ENCODE measurements at regions not wholly inside any gene's neighbourhood (a gene's known extent, or its start where the extent isn't known, plus 50 kb on each side); places are given as distances from the start of the nearest gene placed in this dataset.

DNA sequence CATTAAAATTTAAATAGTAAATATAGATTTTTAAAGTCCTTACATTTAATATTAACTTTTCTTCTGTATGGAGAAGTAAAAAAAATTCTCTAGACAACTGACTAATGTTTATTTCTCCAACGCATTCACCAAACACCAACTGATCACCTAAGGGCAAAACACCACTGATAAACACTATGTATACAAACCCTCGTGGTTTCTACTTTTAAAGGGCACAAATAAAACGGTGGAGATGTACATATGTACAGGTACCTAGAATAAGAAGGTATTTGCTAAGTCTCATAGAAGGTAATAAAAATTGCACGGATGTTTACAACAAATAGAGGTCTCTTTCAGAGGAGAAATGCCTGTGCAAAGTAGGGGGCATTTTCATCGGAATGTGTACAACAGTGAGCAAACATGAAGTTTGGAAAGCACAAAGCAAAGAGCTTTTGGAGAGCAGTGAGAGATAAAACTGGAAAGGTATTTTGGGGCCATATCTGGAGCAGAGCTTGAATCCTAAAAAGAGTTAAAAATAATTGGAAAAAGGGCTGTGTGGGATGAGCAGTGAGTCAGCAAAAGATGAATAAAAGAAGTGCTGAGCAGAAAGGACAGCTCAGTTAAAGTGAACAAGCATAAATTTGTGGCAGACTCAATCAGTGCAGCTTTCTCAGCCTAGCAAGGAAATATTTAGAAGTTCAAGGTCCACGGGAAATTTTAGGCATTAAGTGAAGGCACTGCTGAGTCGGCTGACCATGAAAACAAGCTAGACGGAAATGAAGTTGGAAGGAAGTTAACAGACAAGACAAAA lies 160.0 kb downstream of the TMEM161B start:
- no peak overlapping the region for H3K4me3 ChIP-seq (ENCODE audit: low read length)
- H3F3A ChIP-seq (ENCODE audit: insufficient read depth, low read length, poor library complexity, severe bottlenecking), result no peaks in the 10 kb centered on the region
- no peak overlapping the region for H3K27ac ChIP-seq (ENCODE audit: low read length)
- no peak overlapping the region for H3K4me2 ChIP-seq (ENCODE audit: low read length)
- no peaks in the 10 kb centered on the region for H4K20me1 ChIP-seq (ENCODE audit: insufficient read depth)
- H3K27me3 ChIP-seq (ENCODE audit: insufficient read depth, low read depth, low read length), result no peaks in the 10 kb centered on the region
- H2AFZ ChIP-seq (ENCODE audit: low read depth, low read length), result no peak overlapping the region
- H3K9me3 ChIP-seq (ENCODE audit: low read length), result no peaks in the 10 kb centered on the region
- H3K79me2 ChIP-seq (replicated peaks; ENCODE audit: insufficient read depth, low read length), result no peaks in the 10 kb centered on the region
- H3K36me3 ChIP-seq (ENCODE audit: insufficient read depth, low read length), result no peaks in the 10 kb centered on the region
- no peak for TF ChIP-seq POLR2AphosphoS5 (IDR thresholded peaks at IDR 0.05)
- no peaks in the 10 kb centered on the region for H3K9me2 ChIP-seq (ENCODE audit: insufficient read depth, low read length)
- H3K9ac ChIP-seq (ENCODE audit: low read length), result no peak overlapping the region

GRCh38 chr5:88094906-88095496 lies 173.6 kb downstream of the TMEM161B start:
- Histone ChIP-seq H3F3A (ENCODE audit: insufficient read depth, low read length, poor library complexity, severe bottlenecking) (no peaks in the 10 kb centered on the region), H3K9me2 (ENCODE audit: insufficient read depth, low read length) (no peaks in the 10 kb centered on the region), H3K4me2 (ENCODE audit: low read length) (no peak overlapping the region), H3K36me3 (ENCODE audit: insufficient read depth, low read length) (no peaks in the 10 kb centered on the region), H3K27me3 (ENCODE audit: insufficient read depth, low read depth, low read length) (no peaks in the 10 kb centered on the region), H3K27ac (ENCODE audit: low read length) (peak overlapping the region; percentile 43), H3K9me3 (ENCODE audit: low read length) (no peaks in the 10 kb centered on the region), H3K4me3 (ENCODE audit: low read length) (peak overlapping the region; percentile 17), H3K79me2 (replicated peaks; ENCODE audit: insufficient read depth, low read length) (no peaks in the 10 kb centered on the region), H4K20me1 (ENCODE audit: insufficient read depth) (no peaks in the 10 kb centered on the region), H2AFZ (ENCODE audit: low read depth, low read length) (no peak overlapping the region), H3K9ac (ENCODE audit: low read length) (no peak overlapping the region)
- TF ChIP-seq EP300 (conservative IDR thresholded peaks at IDR 0.05; ENCODE audit: poor library complexity, severe bottlenecking), result peak; percentile 63
- no peak for TF ChIP-seq MXI1 (conservative IDR thresholded peaks at IDR 0.05; ENCODE audit: poor library complexity, severe bottlenecking)
- no peak for TF ChIP-seq EZH2 (IDR thresholded peaks at IDR 0.05; ENCODE audit: borderline replicate concordance, insufficient read depth, low read length, poor library complexity, severe bottlenecking)

GRCh38 chr5:88094403-88094802 lies 174.2 kb downstream of the TMEM161B start:
- Histone ChIP-seq H4K20me1 (ENCODE audit: insufficient read depth) (no peaks in the 10 kb centered on the region), H3K9ac (ENCODE audit: low read length) (peak overlapping the region; percentile 32), H3K79me2 (replicated peaks; ENCODE audit: insufficient read depth, low read length) (no peaks in the 10 kb centered on the region), H3K4me2 (ENCODE audit: low read length) (no peak overlapping the region), H3K27me3 (ENCODE audit: insufficient read depth, low read depth, low read length) (no peaks in the 10 kb centered on the region), H3F3A (ENCODE audit: insufficient read depth, low read length, poor library complexity, severe bottlenecking) (no peaks in the 10 kb centered on the region), H3K27ac (ENCODE audit: low read length) (peak overlapping the region; percentile 43), H3K9me2 (ENCODE audit: insufficient read depth, low read length) (no peaks in the 10 kb centered on the region), H3K9me3 (ENCODE audit: low read length) (no peaks in the 10 kb centered on the region), H3K36me3 (ENCODE audit: insufficient read depth, low read length) (no peaks in the 10 kb centered on the region), H3K4me3 (ENCODE audit: low read length) (no peak overlapping the region), H2AFZ (ENCODE audit: low read depth, low read length) (no peak overlapping the region)
- TF ChIP-seq TAF1 (IDR thresholded peaks at IDR 0.05; ENCODE audit: low read depth) (no peak), RAD21 (conservative IDR thresholded peaks at IDR 0.05) (no peak), POLR2AphosphoS5 (IDR thresholded peaks at IDR 0.05) (no peak), SMC3 (conservative IDR thresholded peaks at IDR 0.05; ENCODE audit: poor library complexity) (no peak), MXI1 (conservative IDR thresholded peaks at IDR 0.05; ENCODE audit: poor library complexity, severe bottlenecking) (no peak), EZH2 (IDR thresholded peaks at IDR 0.05; ENCODE audit: borderline replicate concordance, insufficient read depth, low read length, poor library complexity, severe bottlenecking) (no peak), EP300 (conservative IDR thresholded peaks at IDR 0.05; ENCODE audit: poor library complexity, severe bottlenecking) (no peak)
- TF ChIP-seq, protein P1, sequence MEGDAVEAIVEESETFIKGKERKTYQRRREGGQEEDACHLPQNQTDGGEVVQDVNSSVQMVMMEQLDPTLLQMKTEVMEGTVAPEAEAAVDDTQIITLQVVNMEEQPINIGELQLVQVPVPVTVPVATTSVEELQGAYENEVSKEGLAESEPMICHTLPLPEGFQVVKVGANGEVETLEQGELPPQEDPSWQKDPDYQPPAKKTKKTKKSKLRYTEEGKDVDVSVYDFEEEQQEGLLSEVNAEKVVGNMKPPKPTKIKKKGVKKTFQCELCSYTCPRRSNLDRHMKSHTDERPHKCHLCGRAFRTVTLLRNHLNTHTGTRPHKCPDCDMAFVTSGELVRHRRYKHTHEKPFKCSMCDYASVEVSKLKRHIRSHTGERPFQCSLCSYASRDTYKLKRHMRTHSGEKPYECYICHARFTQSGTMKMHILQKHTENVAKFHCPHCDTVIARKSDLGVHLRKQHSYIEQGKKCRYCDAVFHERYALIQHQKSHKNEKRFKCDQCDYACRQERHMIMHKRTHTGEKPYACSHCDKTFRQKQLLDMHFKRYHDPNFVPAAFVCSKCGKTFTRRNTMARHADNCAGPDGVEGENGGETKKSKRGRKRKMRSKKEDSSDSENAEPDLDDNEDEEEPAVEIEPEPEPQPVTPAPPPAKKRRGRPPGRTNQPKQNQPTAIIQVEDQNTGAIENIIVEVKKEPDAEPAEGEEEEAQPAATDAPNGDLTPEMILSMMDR (IDR thresholded peaks at IDR 0.05; ENCODE audit: poor library complexity, severe bottlenecking), result no peak
- TF ChIP-seq, protein P2, sequence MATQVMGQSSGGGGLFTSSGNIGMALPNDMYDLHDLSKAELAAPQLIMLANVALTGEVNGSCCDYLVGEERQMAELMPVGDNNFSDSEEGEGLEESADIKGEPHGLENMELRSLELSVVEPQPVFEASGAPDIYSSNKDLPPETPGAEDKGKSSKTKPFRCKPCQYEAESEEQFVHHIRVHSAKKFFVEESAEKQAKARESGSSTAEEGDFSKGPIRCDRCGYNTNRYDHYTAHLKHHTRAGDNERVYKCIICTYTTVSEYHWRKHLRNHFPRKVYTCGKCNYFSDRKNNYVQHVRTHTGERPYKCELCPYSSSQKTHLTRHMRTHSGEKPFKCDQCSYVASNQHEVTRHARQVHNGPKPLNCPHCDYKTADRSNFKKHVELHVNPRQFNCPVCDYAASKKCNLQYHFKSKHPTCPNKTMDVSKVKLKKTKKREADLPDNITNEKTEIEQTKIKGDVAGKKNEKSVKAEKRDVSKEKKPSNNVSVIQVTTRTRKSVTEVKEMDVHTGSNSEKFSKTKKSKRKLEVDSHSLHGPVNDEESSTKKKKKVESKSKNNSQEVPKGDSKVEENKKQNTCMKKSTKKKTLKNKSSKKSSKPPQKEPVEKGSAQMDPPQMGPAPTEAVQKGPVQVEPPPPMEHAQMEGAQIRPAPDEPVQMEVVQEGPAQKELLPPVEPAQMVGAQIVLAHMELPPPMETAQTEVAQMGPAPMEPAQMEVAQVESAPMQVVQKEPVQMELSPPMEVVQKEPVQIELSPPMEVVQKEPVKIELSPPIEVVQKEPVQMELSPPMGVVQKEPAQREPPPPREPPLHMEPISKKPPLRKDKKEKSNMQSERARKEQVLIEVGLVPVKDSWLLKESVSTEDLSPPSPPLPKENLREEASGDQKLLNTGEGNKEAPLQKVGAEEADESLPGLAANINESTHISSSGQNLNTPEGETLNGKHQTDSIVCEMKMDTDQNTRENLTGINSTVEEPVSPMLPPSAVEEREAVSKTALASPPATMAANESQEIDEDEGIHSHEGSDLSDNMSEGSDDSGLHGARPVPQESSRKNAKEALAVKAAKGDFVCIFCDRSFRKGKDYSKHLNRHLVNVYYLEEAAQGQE (IDR thresholded peaks at IDR 0.05; ENCODE audit: borderline replicate concordance), result no peak

Data from neural cell (in vitro differentiated cells).